GM10248 (cell line): ENCODE measurements at regions not wholly inside any gene's neighbourhood (a gene's known extent, or its start where the extent isn't known, plus 50 kb on each side); places are given as distances from the start of the nearest gene placed in this dataset.

Experiments used
- CTCF ChIA-PET: fragments of 300-600 bp; sonication (Branson Sonifier 250); formaldehyde crosslinking; extraction: SDS; loops from one replicate; lab custom pipeline; 2021; ENCODE audit warnings: antibody characterized with exemption; lab: Yijun Ruan, JAX
- POLR2A ChIA-PET: fragments of 350-650 bp; sonication (Branson Sonifier 250); formaldehyde crosslinking; extraction: SDS; loops from one replicate; lab custom pipeline; 2020; ENCODE audit warnings: antibody characterized with exemption; lab: Yijun Ruan, JAX
- DNase-seq: peaks from one replicate; pipeline ENCODE4 v3.0.0; 2012; ENCODE audit errors: extremely low spot score
- CTCF ChIP-seq: IDR thresholded peaks from 2 replicates; pipeline ENCODE4 v1.5.1; 2012; ENCODE audit warnings: mild to moderate bottlenecking, low read depth; ENCODE audit errors: extremely low read depth, missing control alignments, control extremely low read depth

- ChIA-PET POLR2A (no interaction called here), CTCF (interaction anchor here (1.3 kb wide), 1 partner anchor 25 kb away, joined by 4 read pairs; no protein-coding TSS in a partner anchor)
- TF ChIP-seq CTCF, result no peak
- DNase-seq, result no peak
Observed at GRCh38 chr13:73792796-73793195, 341.4 kb downstream of the KLF12 start.

- TF ChIP-seq CTCF, result no peak
- DNase-seq, result no peak
- ChIA-PET CTCF (interaction anchor here (2.1 kb wide), 1 partner anchor 9 kb away, joined by 7 read pairs; no protein-coding TSS in a partner anchor), POLR2A (no interaction called here)
Observed at GRCh38 chr13:73782450-73783449, 351.5 kb downstream of the KLF12 start.

GRCh38 chr13:73781384-73781783, 352.8 kb downstream of the KLF12 start:
- TF ChIP-seq CTCF, result no peak
- no peak for DNase-seq
- ChIA-PET POLR2A (interaction anchor here (0.6 kb wide), 1 partner anchor 263 kb away, joined by 3 read pairs; no protein-coding TSS in a partner anchor), CTCF (interaction anchor here (2.1 kb wide), 1 partner anchor 10 kb away, joined by 7 read pairs; no protein-coding TSS in a partner anchor)

- ChIA-PET CTCF (interaction anchor here (1.2 to 3.0 kb wide), 2 partner anchors 13 to 508 kb away, joined by 3 to 26 read pairs; no protein-coding TSS in a partner anchor), POLR2A (no interaction called here)
- no peak for DNase-seq
- TF ChIP-seq CTCF, result no peak
Observed at GRCh38 chr13:73779881-73780280, 354.3 kb downstream of the KLF12 start.

GRCh38 chr13:73778242-73778864, 355.9 kb downstream of the KLF12 start:
- no peak for DNase-seq
- TF ChIP-seq CTCF, result no peak
- ChIA-PET CTCF (interaction anchor here (1.2 to 3.0 kb wide), 3 partner anchors 12 to 19 kb away, joined by 3 to 26 read pairs (median 3); no protein-coding TSS in a partner anchor), POLR2A (no interaction called here)

- ChIA-PET POLR2A (no interaction called here), CTCF (interaction anchor here (3.0 kb wide), 1 partner anchor 10 kb away, joined by 26 read pairs; no protein-coding TSS in a partner anchor)
- DNase-seq, result no peak
- no peak for TF ChIP-seq CTCF
Observed at GRCh38 chr13:73777134-73777533, 357.1 kb downstream of the KLF12 start.
